Neural cell (in vitro differentiated cells): ENCODE measurements at regions not wholly inside any gene's neighbourhood (a gene's known extent, or its start where the extent isn't known, plus 50 kb on each side); places are given as distances from the start of the nearest gene placed in this dataset.

Source experiments
- H2AFZ ChIP-seq: fragments of 200-600, 300-800 bp; sonication (generic), shearing (Covaris generic); 2 replicates; pipeline ENCODE4 v1.6.0; 2014; ENCODE audit warnings: low read depth, mild to moderate bottlenecking, antibody characterized with exemption, low read length, moderate library complexity
- H3F3A ChIP-seq: fragments of 200-600 bp; shearing (Covaris generic); 2 replicates; pipeline ENCODE4 v1.6.1; 2016; ENCODE audit warnings: mild to moderate bottlenecking, moderate library complexity, mixed read lengths, antibody characterized with exemption, low read length; ENCODE audit not compliant: insufficient read depth, poor library complexity, severe bottlenecking
- H3K27ac ChIP-seq: fragments of 200-600, 300-800 bp; sonication (generic), shearing (Covaris generic); 2 replicates; pipeline ENCODE4 v1.5.1; 2014; ENCODE audit warnings: mild to moderate bottlenecking, low read length, moderate library complexity
- H3K27me3 ChIP-seq: fragments of 300-800, 200-600 bp; sonication (generic), shearing (Covaris generic); 2 replicates; pipeline ENCODE4 v1.6.0; 2014; ENCODE audit warnings: mild to moderate bottlenecking, low read depth, low read length, moderate library complexity; ENCODE audit not compliant: insufficient read depth
- H3K36me3 ChIP-seq: fragments of 300-800, 200-600 bp; sonication (generic), shearing (Covaris generic); 2 replicates; pipeline ENCODE4 v1.5.1; 2014; ENCODE audit warnings: mild to moderate bottlenecking, antibody characterized with exemption, low read length, moderate library complexity; ENCODE audit not compliant: insufficient read depth
- H3K4me2 ChIP-seq: fragments of 300-800, 200-600 bp; sonication (generic), shearing (Covaris generic); 2 replicates; pipeline ENCODE4 v1.6.0; 2014; ENCODE audit warnings: mild to moderate bottlenecking, low read length
- H3K4me3 ChIP-seq: fragments of 300-800, 200-600 bp; sonication (generic), shearing (Covaris generic); 2 replicates; pipeline ENCODE4 v1.5.1; 2014; ENCODE audit warnings: mild to moderate bottlenecking, low read length, moderate library complexity
- H3K79me2 ChIP-seq: fragments of 200-600 bp; shearing (Covaris generic); replicated peaks from 2 replicates; pipeline ENCODE4 v1.6.0; 2014; ENCODE audit warnings: mild to moderate bottlenecking, low read length, moderate library complexity; ENCODE audit not compliant: insufficient read depth
- H3K9ac ChIP-seq: fragments of 300-800, 200-600 bp; sonication (generic), shearing (Covaris generic); 2 replicates; pipeline ENCODE4 v1.6.1; 2016; ENCODE audit warnings: mild to moderate bottlenecking, low read length, mixed read lengths
- H3K9me2 ChIP-seq: fragments of 200-600 bp; shearing (Covaris generic); 2 replicates; pipeline ENCODE4 v1.6.1; 2016; ENCODE audit warnings: mild to moderate bottlenecking, low read length, mixed read lengths; ENCODE audit not compliant: insufficient read depth
- H3K9me3 ChIP-seq: fragments of 200-600, 300-800 bp; sonication (generic), shearing (Covaris generic); 2 replicates; pipeline ENCODE4 v1.6.1; 2016; ENCODE audit warnings: mild to moderate bottlenecking, mixed run types, low read length, moderate library complexity, mixed read lengths
- H4K20me1 ChIP-seq: fragments of 200-600 bp; shearing (Covaris generic); 2 replicates; pipeline ENCODE4 v1.6.1; 2016; ENCODE audit warnings: mild to moderate bottlenecking, mixed run types; ENCODE audit not compliant: insufficient read depth
- EP300 ChIP-seq: fragments of 450-650 bp; conservative IDR thresholded peaks from 2 replicates; pipeline ENCODE4 v1.6.1; 2014; ENCODE audit warnings: antibody characterized with exemption, mild to moderate bottlenecking, moderate library complexity; ENCODE audit not compliant: poor library complexity, severe bottlenecking
- EZH2 ChIP-seq: fragments of 200-600, 300-800 bp; shearing (Covaris generic), sonication (generic); IDR thresholded peaks from 2 replicates; pipeline ENCODE4 v1.6.1; 2014; ENCODE audit warnings: antibody characterized with exemption, low read length, borderline replicate concordance, mild to moderate bottlenecking; ENCODE audit not compliant: insufficient read depth, poor library complexity, severe bottlenecking
- MXI1 ChIP-seq: fragments of 450-650 bp; conservative IDR thresholded peaks from 2 replicates; pipeline ENCODE4 v1.6.1; 2014; ENCODE audit warnings: antibody characterized with exemption, mild to moderate bottlenecking; ENCODE audit not compliant: poor library complexity, severe bottlenecking
- POLR2AphosphoS5 ChIP-seq: IDR thresholded peaks from 2 replicates; pipeline ENCODE4 v1.6.1; 2012
- RAD21 ChIP-seq: fragments of 450-650 bp; conservative IDR thresholded peaks from 2 replicates; pipeline ENCODE4 v1.6.1; 2014; ENCODE audit warnings: antibody characterized with exemption, mild to moderate bottlenecking, moderate library complexity
- SMC3 ChIP-seq: fragments of 450-650 bp; conservative IDR thresholded peaks from 2 replicates; pipeline ENCODE4 v1.6.1; 2014; ENCODE audit warnings: antibody characterized with exemption, mild to moderate bottlenecking, moderate library complexity; ENCODE audit not compliant: poor library complexity
- TAF1 ChIP-seq: IDR thresholded peaks from 2 replicates; pipeline ENCODE4 v1.6.1; 2012; ENCODE audit warnings: low read depth
- TF ChIP-seq, protein P1 (sequence below): IDR thresholded peaks from 2 replicates; pipeline ENCODE4 v1.6.1; 2012; ENCODE audit warnings: borderline replicate concordance
- TF ChIP-seq, protein P2 (sequence below): fragments of 450-650 bp; IDR thresholded peaks from 2 replicates; pipeline ENCODE4 v1.5.1; 2014; ENCODE audit warnings: antibody characterized with exemption, mild to moderate bottlenecking, moderate library complexity; ENCODE audit not compliant: poor library complexity, severe bottlenecking

DNA sequence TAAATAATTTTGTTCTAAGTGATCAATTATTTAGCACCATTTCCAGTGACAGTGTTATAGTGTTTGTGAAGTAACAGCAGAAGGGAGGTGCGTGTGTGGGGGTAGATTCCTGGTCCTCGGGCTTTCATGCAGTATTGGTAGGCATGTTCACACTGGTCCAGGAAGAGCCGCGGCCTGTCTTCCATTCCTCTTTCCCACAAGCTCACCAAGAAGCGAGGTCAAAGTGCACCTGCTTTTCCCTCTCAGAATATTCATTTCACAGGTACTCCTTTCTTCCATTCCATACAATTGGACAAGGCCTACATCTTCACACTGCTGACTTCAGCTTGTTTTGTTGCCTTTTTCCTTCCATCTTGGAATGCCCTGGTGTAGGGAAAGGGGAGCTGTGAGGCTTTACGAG, 151.8 kb upstream of the CELF2 start:
- H3K4me2 ChIP-seq: no peak overlapping the region
- no peak overlapping the region for H3K9ac ChIP-seq
- no peaks in the 10 kb centered on the region for H3K9me2 ChIP-seq
- H3K79me2 ChIP-seq: no peaks in the 10 kb centered on the region
- no peaks in the 10 kb centered on the region for H3K36me3 ChIP-seq
- H4K20me1 ChIP-seq: no peaks in the 10 kb centered on the region
- no peaks in the 10 kb centered on the region for H3K27me3 ChIP-seq
- H3K4me3 ChIP-seq: no peak overlapping the region
- no peak overlapping the region for H3K27ac ChIP-seq
- TF ChIP-seq TAF1: no peak
- TF ChIP-seq, protein P1, sequence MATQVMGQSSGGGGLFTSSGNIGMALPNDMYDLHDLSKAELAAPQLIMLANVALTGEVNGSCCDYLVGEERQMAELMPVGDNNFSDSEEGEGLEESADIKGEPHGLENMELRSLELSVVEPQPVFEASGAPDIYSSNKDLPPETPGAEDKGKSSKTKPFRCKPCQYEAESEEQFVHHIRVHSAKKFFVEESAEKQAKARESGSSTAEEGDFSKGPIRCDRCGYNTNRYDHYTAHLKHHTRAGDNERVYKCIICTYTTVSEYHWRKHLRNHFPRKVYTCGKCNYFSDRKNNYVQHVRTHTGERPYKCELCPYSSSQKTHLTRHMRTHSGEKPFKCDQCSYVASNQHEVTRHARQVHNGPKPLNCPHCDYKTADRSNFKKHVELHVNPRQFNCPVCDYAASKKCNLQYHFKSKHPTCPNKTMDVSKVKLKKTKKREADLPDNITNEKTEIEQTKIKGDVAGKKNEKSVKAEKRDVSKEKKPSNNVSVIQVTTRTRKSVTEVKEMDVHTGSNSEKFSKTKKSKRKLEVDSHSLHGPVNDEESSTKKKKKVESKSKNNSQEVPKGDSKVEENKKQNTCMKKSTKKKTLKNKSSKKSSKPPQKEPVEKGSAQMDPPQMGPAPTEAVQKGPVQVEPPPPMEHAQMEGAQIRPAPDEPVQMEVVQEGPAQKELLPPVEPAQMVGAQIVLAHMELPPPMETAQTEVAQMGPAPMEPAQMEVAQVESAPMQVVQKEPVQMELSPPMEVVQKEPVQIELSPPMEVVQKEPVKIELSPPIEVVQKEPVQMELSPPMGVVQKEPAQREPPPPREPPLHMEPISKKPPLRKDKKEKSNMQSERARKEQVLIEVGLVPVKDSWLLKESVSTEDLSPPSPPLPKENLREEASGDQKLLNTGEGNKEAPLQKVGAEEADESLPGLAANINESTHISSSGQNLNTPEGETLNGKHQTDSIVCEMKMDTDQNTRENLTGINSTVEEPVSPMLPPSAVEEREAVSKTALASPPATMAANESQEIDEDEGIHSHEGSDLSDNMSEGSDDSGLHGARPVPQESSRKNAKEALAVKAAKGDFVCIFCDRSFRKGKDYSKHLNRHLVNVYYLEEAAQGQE: no peak
- TF ChIP-seq MXI1: no peak
- TF ChIP-seq RAD21: no peak
- no peaks in the 10 kb centered on the region for H3F3A ChIP-seq
- no peak overlapping the region for H2AFZ ChIP-seq
- no peaks in the 10 kb centered on the region for H3K9me3 ChIP-seq

DNA sequence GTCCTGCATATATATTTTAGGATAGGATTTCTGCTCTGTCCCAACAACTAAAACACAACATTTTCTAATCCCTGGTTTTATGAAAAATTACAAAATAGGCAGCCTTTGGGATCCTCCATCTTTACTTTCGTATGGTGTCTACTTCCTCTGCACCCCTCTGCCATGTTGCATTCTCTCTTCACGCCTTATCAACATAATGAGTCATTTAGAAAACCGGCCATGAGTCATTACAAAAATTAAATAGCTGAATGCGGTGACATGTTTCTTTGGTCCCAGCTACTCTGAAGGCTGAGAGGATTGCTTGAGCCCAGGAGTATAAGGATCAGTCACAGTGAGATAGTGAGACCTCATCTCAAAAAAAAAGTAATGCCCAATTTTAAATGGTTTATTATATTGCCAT, 148.1 kb upstream of the CELF2 start:
- Histone ChIP-seq H3K79me2 (no peaks in the 10 kb centered on the region), H3K9me3 (no peaks in the 10 kb centered on the region), H3K27ac (no peak overlapping the region), H2AFZ (no peak overlapping the region), H3K9me2 (no peaks in the 10 kb centered on the region), H3K4me2 (no peak overlapping the region), H3K4me3 (no peak overlapping the region), H3F3A (no peaks in the 10 kb centered on the region), H4K20me1 (no peaks in the 10 kb centered on the region), H3K36me3 (no peaks in the 10 kb centered on the region), H3K9ac (no peak overlapping the region), H3K27me3 (no peaks in the 10 kb centered on the region)
- no peak for TF ChIP-seq EZH2
- no peak for TF ChIP-seq TAF1
- no peak for TF ChIP-seq EP300
- TF ChIP-seq SMC3: no peak
- TF ChIP-seq, protein P1: no peak
- no peak for TF ChIP-seq POLR2AphosphoS5
- TF ChIP-seq, protein P2, sequence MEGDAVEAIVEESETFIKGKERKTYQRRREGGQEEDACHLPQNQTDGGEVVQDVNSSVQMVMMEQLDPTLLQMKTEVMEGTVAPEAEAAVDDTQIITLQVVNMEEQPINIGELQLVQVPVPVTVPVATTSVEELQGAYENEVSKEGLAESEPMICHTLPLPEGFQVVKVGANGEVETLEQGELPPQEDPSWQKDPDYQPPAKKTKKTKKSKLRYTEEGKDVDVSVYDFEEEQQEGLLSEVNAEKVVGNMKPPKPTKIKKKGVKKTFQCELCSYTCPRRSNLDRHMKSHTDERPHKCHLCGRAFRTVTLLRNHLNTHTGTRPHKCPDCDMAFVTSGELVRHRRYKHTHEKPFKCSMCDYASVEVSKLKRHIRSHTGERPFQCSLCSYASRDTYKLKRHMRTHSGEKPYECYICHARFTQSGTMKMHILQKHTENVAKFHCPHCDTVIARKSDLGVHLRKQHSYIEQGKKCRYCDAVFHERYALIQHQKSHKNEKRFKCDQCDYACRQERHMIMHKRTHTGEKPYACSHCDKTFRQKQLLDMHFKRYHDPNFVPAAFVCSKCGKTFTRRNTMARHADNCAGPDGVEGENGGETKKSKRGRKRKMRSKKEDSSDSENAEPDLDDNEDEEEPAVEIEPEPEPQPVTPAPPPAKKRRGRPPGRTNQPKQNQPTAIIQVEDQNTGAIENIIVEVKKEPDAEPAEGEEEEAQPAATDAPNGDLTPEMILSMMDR: no peak
- TF ChIP-seq RAD21: no peak
- TF ChIP-seq MXI1: no peak
